Natural killer cell treated with Interleukin-12 subunit alpha and Interleukin-12 subunit beta and Interleukin-15 and Interleukin-18, amount 100 ng/mL, for 72 hours (primary cell): ENCODE measurements at regions not wholly inside any gene's neighbourhood (a gene's known extent, or its start where the extent isn't known, plus 50 kb on each side); places are given as distances from the start of the nearest gene placed in this dataset.

Experiments
- ATAC-seq, 2 donors: fragments of 150-1000 bp; cut with Tn5 transposase in 1 of 2; sonication (Bioruptor Pico), chemical (Tn5 transposase) in 1 of 2; 2 replicates each; pipeline ENCODE4 v1.10.0; 2021
- DNase-seq: peaks from one replicate; pipeline ENCODE4 v3.0.0; 2022; ENCODE audit warnings: low spot score
- H3K27ac Mint-ChIP-seq, 2 donors: 1 replicate in 1 of 2; 2 replicates in 1 of 2; pipeline ENCODE4 v1.8.0; 2022; ENCODE audit warnings: mixed read lengths in 2 of 2, mild to moderate bottlenecking in 1 of 2, moderate library complexity in 1 of 2
- H3K27me3 Mint-ChIP-seq, 2 donors: 1 replicate in 1 of 2; 2 replicates in 1 of 2; pipeline ENCODE4 v1.8.0; 2022; ENCODE audit warnings: mixed read lengths in 2 of 2
- H3K36me3 Mint-ChIP-seq: one replicate; pipeline ENCODE4 v1.8.0; 2022; ENCODE audit warnings: mixed read lengths
- H3K4me1 Mint-ChIP-seq, 2 donors: 1 replicate in 1 of 2; 2 replicates in 1 of 2; pipeline ENCODE4 v1.8.0; 2022; ENCODE audit warnings: low read depth in 2 of 2, mixed read lengths in 2 of 2, mild to moderate bottlenecking in 1 of 2
- H3K4me3 Mint-ChIP-seq: one replicate; pipeline ENCODE4 v1.8.0; 2022; ENCODE audit warnings: mixed read lengths
- H3K9me3 Mint-ChIP-seq: 2 replicates; pipeline ENCODE4 v1.8.0; 2022; ENCODE audit warnings: mixed read lengths

DNA sequence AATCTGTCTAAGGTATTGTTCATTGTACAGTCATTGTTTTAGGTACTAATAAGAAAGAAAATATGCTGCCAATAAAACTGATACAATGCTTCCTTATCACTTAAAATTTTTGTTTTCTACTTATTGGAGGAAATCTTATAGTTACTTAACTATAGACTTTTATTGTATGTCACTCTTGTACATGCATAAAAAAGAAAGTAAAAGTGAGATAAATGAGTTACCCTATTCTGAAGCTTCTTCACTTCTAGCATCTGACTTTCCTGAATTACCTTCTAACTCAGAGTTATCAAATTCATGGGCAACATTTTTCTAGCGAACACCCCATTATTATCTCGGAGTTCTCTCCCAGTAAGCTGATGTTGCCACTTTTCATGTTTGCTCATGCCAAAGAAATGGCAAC lies 504.9 kb downstream of the SH2D4B start:
- no peaks in the 10 kb centered on the region for H3K9me3 Mint-ChIP-seq
- H3K27ac Mint-ChIP-seq, result no peak overlapping the region
- ATAC-seq (no peak), DNase-seq (no peak)
- no peaks in the 10 kb centered on the region for H3K36me3 Mint-ChIP-seq
- H3K27me3 Mint-ChIP-seq, result no peaks in the 10 kb centered on the region
- no peaks in the 10 kb centered on the region for H3K4me1 Mint-ChIP-seq
- H3K4me3 Mint-ChIP-seq, result no peak overlapping the region

DNA sequence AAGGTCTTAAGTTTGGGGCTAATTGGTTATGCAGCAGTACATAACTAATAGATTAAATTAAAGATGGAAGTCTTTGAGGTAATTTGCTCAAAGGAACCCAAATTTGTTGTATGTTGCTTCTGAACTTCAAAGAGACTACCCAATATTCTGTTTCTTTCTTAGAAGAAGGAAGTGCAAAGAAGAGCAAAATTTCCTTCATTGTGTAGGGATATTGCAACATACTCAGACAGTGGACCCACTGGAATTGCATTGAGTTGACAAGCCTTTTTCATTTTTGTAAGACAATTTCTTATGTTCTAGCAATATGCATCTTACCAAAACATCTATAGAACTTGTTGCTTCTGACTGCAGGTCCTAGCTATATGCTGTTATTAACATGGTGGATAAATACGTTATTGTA lies 527.8 kb downstream of the SH2D4B start:
- H3K4me3 Mint-ChIP-seq, result no peak overlapping the region
- H3K36me3 Mint-ChIP-seq, result no peaks in the 10 kb centered on the region
- H3K27ac Mint-ChIP-seq, result no peak overlapping the region
- DNase-seq (no peak), ATAC-seq (no peak)
- no peaks in the 10 kb centered on the region for H3K4me1 Mint-ChIP-seq
- no peaks in the 10 kb centered on the region for H3K27me3 Mint-ChIP-seq
- no peaks in the 10 kb centered on the region for H3K9me3 Mint-ChIP-seq

DNA sequence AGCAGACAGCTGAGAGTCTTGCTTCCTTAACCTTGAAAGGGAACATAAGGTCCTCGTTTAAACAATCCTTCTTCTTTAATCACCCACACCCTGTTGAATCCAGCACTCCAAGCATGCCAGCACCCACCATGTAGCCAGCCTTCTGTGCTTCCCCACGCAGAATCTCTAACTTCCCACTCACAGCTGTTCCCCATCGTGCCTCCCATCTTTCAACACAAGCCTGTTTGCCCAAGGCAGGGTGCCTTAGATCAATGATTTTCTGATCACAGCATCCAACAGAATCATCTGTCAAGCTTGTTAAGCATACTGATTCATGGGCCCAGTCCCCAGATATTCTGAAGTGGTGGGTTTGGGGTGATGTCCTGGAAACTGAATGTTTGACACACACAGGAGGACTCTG lies 530.8 kb downstream of the SH2D4B start:
- no peaks in the 10 kb centered on the region for H3K27me3 Mint-ChIP-seq
- H3K27ac Mint-ChIP-seq, result no peak overlapping the region
- H3K4me1 Mint-ChIP-seq, result no peaks in the 10 kb centered on the region
- no peak overlapping the region for H3K4me3 Mint-ChIP-seq
- DNase-seq (no peak), ATAC-seq (no peak)
- H3K9me3 Mint-ChIP-seq, result peaks cover 3% of the 10 kb centered on the region
- H3K36me3 Mint-ChIP-seq, result no peaks in the 10 kb centered on the region

DNA sequence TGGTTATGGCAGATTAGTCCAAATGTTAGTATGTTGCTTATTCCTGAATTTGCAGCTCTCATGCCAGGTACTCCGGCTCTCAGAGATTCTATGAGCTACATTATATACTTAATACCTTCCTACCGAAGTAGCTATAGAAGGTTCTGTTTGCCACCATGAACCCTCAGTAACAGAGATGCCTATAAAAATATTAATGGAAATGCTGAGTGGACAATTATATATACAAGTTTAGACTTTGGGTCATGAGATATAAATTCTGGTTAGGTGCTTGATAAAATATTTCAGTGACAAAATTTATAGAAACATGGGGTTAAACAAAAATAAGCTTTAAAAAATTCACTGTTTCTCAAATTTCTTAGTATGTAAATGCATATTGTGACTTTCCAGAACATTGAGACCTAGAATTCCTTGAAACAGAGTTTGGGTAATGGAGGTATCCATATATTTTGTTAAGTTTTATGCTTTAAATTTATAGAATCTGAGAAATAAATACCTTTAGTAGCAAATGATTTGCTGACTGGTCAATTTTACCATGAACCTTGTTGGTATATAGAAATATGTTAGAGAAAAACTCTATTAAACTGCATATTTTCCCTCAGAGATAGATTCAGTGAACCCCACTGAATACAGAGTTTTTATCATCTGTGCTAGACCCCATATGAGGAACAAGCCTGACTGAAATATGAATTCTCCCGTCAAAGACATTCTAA lies 533.5 kb downstream of the SH2D4B start:
- Mint-ChIP-seq H3K36me3 (no peaks in the 10 kb centered on the region), H3K9me3 (peaks cover 3% of the 10 kb centered on the region), H3K4me3 (no peak overlapping the region), H3K27me3 (no peaks in the 10 kb centered on the region), H3K4me1 (no peaks in the 10 kb centered on the region), H3K27ac (no peak overlapping the region)
- ATAC-seq, result no peak
- DNase-seq, result no peak

DNA sequence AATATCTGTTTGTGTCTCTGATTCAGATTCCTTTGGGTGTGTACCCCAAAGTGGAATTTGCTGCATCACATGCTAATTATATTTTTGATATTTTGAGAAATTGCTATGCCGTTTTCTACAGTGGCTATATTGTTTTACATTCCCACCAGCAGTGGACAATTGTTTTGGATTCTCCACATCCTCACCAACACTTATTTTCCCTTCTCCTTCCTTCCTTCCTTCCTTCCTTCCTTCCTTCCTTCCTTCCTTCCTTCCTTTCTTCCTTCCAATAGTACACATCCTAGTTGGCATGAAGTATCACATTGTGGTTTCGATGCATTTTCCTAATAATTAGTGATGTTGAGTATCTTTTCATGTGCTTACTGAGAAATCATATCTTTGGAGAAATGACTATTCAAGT lies 535.5 kb downstream of the SH2D4B start:
- Mint-ChIP-seq H3K4me3 (no peak overlapping the region), H3K27ac (no peak overlapping the region), H3K4me1 (no peaks in the 10 kb centered on the region), H3K9me3 (peaks cover 5% of the 10 kb centered on the region), H3K36me3 (no peaks in the 10 kb centered on the region), H3K27me3 (no peaks in the 10 kb centered on the region)
- no peak for DNase-seq
- no peak for ATAC-seq

DNA sequence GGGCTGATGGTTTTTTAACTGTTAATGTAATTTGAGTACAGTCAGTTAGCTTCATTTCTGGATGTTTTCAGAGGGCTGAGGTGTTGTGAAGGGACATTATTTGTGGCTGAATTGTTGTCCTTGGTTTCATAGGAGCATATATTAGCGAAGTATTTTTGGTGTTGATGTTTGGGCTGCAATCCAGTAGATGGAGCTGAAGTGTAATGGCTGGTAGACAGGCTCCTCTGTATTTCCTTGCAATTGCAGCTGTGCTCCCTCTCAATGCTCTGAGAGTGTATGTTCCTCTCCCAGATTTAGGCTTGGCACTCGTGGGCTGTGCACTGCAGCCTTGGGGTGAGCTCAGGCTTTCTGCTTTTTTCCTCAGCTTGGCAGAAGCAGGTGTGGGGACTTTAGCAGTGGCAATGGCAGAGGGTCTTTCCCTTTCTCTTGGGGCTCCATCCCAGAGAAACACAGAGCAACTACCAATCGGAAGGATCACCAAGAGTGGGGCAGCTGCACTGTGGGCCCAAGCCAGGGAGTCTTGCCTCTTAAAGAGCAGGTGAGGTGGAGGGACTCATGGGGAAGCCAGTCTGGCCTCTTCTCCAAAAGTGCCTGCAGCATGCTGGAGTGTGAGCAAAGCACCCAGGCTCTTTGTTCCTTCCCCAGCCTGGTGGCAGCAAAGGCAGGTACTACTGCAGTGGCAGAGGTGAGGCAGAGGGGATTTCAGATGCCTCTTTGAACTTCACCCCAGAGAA lies 544.4 kb downstream of the SH2D4B start:
- H3K9me3 Mint-ChIP-seq, result no peaks in the 10 kb centered on the region
- H3K36me3 Mint-ChIP-seq, result peaks cover 6% of the 10 kb centered on the region
- no peaks in the 10 kb centered on the region for H3K27me3 Mint-ChIP-seq
- no peak overlapping the region for H3K4me3 Mint-ChIP-seq
- ATAC-seq (no peak), DNase-seq (no peak)
- H3K4me1 Mint-ChIP-seq, result no peaks in the 10 kb centered on the region
- H3K27ac Mint-ChIP-seq, result no peak overlapping the region

DNA sequence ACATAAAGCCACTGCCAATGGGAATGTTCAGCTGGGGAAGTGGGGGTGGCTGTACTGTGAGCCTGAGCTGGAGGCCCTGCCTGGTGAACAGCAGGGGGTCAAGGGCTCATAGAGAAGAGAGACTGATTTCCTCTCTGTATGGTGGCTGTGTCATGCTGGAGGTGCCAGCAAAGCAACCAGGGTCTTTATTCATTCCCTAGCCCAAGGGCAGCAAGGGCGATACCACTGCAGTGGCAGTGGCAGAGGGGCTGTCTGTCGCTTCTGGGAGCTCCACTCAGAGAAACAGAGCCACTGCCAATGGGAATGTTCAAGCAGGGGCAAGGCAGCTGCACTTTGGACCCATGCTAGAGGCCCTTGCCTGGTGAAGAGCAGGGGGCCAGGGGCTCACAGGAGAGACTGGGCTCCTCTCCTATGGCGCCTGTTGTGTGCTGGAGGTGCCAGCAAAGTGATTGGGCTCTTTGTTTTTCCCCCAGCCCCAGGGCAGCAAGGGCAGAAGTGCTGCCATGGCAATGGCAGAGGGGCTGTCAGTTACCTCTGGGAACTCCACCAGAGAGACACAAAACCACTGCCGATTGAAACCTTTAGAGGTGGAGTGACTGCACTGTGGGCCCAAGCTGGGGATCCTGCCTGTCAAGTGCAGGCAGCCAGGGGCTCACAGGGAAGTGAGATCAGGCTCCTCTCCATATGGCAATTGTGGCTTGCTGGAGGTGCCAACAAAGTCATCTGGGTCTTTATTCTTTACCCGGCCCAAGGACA lies 545.1 kb downstream of the SH2D4B start:
- H3K4me1 Mint-ChIP-seq, result no peaks in the 10 kb centered on the region
- no peak overlapping the region for H3K27ac Mint-ChIP-seq
- DNase-seq (no peak), ATAC-seq (no peak)
- no peaks in the 10 kb centered on the region for H3K9me3 Mint-ChIP-seq
- no peak overlapping the region for H3K4me3 Mint-ChIP-seq
- no peaks in the 10 kb centered on the region for H3K27me3 Mint-ChIP-seq
- peaks cover 6% of the 10 kb centered on the region for H3K36me3 Mint-ChIP-seq

DNA sequence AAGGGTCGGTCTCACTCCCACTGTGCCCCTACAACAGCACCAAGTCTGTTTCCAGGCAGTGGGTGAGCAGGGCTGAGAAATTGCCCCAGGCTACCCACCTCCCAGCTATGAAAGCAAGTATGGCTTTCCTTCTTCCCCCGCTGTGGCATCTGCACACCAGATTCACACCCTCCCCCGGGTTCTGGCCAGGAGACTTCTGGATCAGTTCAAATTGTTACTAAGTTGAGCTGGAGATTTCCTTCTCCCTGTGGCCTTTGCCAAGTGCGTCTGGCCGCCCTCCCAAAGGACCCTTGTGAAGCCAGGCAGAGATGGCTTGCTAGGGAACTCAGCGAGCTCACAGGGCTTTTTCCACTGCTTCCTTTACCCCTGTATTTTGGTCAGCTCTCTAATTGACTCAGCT lies 555.4 kb downstream of the SH2D4B start:
- DNase-seq (no peak), ATAC-seq (no peak)
- H3K36me3 Mint-ChIP-seq, result no peaks in the 10 kb centered on the region
- peaks cover 15% of the 10 kb centered on the region for H3K9me3 Mint-ChIP-seq
- H3K4me3 Mint-ChIP-seq, result no peak overlapping the region
- H3K27me3 Mint-ChIP-seq, result no peaks in the 10 kb centered on the region
- no peak overlapping the region for H3K27ac Mint-ChIP-seq
- H3K4me1 Mint-ChIP-seq, result no peaks in the 10 kb centered on the region

DNA sequence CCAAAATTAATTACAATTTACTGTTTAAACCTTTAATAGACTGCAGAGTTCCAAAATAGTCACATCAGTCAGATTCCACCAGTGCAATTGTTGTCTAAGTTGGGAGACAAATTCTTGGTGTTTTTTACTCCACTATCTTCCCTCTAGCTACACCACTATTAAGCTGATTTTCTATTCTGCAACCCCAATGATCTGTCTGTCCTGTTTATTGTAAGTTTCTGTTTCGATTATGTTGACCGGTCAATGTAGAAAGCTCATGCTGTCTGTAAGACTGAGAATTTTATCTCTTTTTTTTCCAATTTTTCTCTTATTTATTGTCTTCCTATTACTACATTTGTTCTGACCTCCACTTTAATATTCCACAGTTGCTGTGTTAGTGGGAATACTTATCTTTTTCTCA lies 557.5 kb downstream of the SH2D4B start:
- H3K4me1 Mint-ChIP-seq, result no peaks in the 10 kb centered on the region
- no peak overlapping the region for H3K4me3 Mint-ChIP-seq
- DNase-seq (no peak), ATAC-seq (no peak)
- no peaks in the 10 kb centered on the region for H3K27me3 Mint-ChIP-seq
- peaks cover 7% of the 10 kb centered on the region for H3K9me3 Mint-ChIP-seq
- no peak overlapping the region for H3K27ac Mint-ChIP-seq
- H3K36me3 Mint-ChIP-seq, result no peaks in the 10 kb centered on the region

DNA sequence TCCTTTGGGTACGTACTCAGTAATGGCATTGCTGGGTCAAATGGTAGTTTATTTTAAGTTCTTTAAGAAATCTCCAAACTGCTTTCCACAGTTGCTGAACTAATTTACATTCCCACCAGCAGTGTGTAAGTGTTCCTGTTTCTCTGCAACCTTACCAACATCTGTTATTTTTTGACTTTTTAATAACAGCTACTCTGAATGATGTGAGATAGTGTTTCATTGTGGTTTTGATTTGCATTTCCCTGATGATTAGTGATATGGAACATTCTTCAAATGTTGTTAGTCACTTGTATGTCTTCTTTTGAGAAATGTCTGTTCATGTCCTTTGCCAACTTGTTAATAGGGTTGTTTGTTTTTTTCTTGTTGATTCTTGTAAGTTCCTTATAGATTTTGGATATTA lies 558.9 kb downstream of the SH2D4B start:
- Mint-ChIP-seq H3K36me3 (no peaks in the 10 kb centered on the region), H3K27me3 (no peaks in the 10 kb centered on the region), H3K4me1 (no peaks in the 10 kb centered on the region), H3K4me3 (no peak overlapping the region), H3K9me3 (peaks cover 6% of the 10 kb centered on the region), H3K27ac (no peak overlapping the region)
- ATAC-seq (no peak), DNase-seq (no peak)

DNA sequence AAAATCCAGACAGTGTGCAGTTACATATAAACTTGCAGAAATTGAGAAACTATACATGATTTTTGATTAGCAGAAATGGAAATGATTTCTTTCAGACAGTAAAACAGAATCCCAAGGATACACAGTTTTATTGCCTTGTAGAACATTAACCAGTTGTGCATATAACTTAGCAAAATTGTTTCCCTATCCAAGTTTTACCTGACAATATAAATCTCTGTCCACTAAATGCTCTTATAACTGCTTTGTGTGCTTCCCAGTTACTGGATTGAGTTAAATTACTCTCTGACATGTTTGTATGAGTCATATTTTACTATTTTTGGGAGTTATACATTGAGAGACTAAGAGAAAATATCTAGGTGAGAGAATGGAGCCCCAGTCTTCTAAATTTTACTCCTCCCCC lies 563.4 kb downstream of the SH2D4B start:
- ATAC-seq, result no peak

DNA sequence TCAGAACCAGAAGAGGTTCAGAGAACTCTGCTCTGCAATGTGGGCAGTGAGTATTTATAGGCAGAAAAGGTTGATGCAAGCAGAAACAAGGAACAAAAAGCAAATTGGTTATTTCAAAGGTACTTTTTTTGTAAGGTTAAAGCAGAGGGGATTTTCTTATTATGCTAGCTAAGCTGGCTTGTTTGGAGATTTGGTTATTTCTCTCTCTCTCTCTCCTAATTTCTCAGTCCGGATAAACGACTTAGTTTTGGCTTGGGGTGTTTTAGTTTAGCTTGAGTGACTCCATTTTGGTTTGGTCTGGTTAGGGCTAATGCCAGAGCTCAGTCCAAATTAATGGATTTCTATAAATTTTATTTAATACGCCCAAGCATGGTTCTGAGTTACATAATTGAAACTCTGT lies 566.8 kb downstream of the SH2D4B start:
- Mint-ChIP-seq H3K36me3 (no peaks in the 10 kb centered on the region), H3K9me3 (no peaks in the 10 kb centered on the region), H3K4me1 (no peaks in the 10 kb centered on the region), H3K27me3 (no peaks in the 10 kb centered on the region), H3K27ac (no peak overlapping the region), H3K4me3 (no peak overlapping the region)
- DNase-seq (no peak), ATAC-seq (no peak)

More for the DNA sequence above, 563.4 kb downstream of the SH2D4B start:
- H3K4me1 Mint-ChIP-seq, result no peaks in the 10 kb centered on the region
- DNase-seq, result no peak
- H3K27me3 Mint-ChIP-seq, result no peaks in the 10 kb centered on the region
- H3K27ac Mint-ChIP-seq, result no peak overlapping the region
- peaks cover 2% of the 10 kb centered on the region for H3K9me3 Mint-ChIP-seq
- no peak overlapping the region for H3K4me3 Mint-ChIP-seq
- no peaks in the 10 kb centered on the region for H3K36me3 Mint-ChIP-seq

DNA sequence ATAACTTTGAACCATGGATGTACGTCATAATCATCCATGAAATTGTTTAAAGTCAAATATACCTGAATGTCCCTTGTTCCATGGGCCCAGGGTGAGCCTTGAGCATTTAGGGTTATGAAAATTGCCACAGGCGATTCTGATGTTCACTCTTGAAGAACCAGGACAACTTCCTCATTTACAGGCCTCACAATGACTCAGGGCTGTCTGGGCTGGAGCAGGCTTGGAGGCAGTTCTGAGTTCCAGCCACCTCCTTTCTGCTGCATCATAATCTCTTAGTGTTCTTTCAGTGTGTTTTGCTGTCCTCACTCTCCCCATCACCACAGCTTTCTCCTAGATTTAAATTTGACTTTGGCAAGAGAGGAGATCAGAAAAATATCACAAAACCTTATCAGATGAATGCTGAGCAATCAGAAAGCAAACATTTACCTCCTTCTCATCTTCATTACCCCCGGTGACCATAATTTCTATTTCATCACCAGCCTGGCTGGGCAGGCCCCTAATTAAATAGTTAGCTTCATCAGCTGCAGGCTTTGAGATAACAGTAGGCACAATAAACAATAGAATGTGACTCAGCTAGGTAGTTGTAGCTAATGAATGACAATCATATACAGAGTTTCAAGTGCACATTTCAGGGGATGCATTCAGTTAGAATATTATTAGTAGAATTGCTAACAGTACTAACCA lies 571.0 kb downstream of the SH2D4B start:
- H3K4me3 Mint-ChIP-seq, result no peak overlapping the region
- no peak for DNase-seq
- H3K4me1 Mint-ChIP-seq, result no peaks in the 10 kb centered on the region
- H3K27ac Mint-ChIP-seq, result no peak overlapping the region
- no peak for ATAC-seq
- H3K27me3 Mint-ChIP-seq, result no peaks in the 10 kb centered on the region
- H3K9me3 Mint-ChIP-seq, result no peaks in the 10 kb centered on the region
- no peaks in the 10 kb centered on the region for H3K36me3 Mint-ChIP-seq
